Parathyroid adenoma (tissue), 2 donors: ENCODE measurements at regions not wholly inside any gene's neighbourhood (a gene's known extent, or its start where the extent isn't known, plus 50 kb on each side); places are given as distances from the start of the nearest gene placed in this dataset.

Experiments
- H2AFZ ChIP-seq: fragments of 300-600 bp; sonication (generic); one replicate; pipeline ENCODE4 v1.7.0; 2017; ENCODE audit warnings: antibody characterized with exemption, mild to moderate bottlenecking
- H3K27ac ChIP-seq: fragments of 300-600 bp; sonication (generic); one replicate; pipeline ENCODE4 v1.7.0; 2017
- H3K27me3 ChIP-seq: fragments of 300-600 bp; sonication (generic); one replicate; pipeline ENCODE4 v1.7.0; 2017; ENCODE audit warnings: low read length; ENCODE audit not compliant: control insufficient read depth, insufficient read depth
- H3K36me3 ChIP-seq: fragments of 300-600 bp; sonication (generic); one replicate; pipeline ENCODE4 v1.7.0; 2017; ENCODE audit warnings: low read length; ENCODE audit not compliant: control insufficient read depth, insufficient read depth
- H3K4me1 ChIP-seq: fragments of 300-600 bp; sonication (generic); one replicate; pipeline ENCODE4 v1.7.0; 2017; ENCODE audit warnings: control low read depth
- H3K4me2 ChIP-seq: fragments of 300-600 bp; sonication (generic); one replicate; pipeline ENCODE4 v1.7.0; 2017; ENCODE audit warnings: low read length
- H3K4me3 ChIP-seq: fragments of 300-600 bp; sonication (generic); one replicate; pipeline ENCODE4 v1.7.0; 2017; ENCODE audit warnings: low read depth, low read length
- H3K79me2 ChIP-seq: fragments of 300-600 bp; sonication (generic); one replicate; pipeline ENCODE4 v1.7.0; 2017; ENCODE audit warnings: control low read depth
- H3K9ac ChIP-seq: fragments of 300-600 bp; sonication (generic); one replicate; pipeline ENCODE4 v1.7.0; 2017; ENCODE audit warnings: mild to moderate bottlenecking
- H3K9me3 ChIP-seq: fragments of 300-600 bp; sonication (generic); one replicate; pipeline ENCODE4 v1.7.0; 2017; ENCODE audit warnings: low read length; ENCODE audit not compliant: control insufficient read depth
- CTCF ChIP-seq: fragments of 300-600 bp; sonication (generic); IDR thresholded peaks from one replicate; pipeline ENCODE4 v1.7.0; 2017; ENCODE audit warnings: antibody characterized with exemption, mild to moderate bottlenecking
- donor health status: primary hyperparathyroidism.

DNA sequence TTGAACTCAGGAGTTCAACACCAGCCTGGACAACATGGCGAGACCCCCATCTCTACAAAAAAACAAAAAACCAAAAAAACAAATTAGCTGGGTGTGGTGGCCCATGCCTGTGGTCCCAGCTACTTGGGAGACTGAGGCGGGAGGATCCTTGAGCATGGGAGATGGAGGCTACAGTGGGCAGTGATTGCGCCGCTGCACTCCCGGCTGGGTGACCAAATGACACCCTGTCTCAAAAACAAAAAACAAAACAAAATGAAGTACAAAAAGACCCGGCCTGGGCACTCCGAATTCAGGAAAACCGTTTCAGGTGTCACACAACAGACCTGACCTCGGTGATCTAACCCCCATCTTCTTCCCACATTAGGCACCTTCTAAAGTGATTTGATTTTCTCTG is 65.5 kb downstream of the INSIG1 start:
- no peaks in the 10 kb centered on the region for H3K27me3 ChIP-seq
- H3K9ac ChIP-seq, result no peak overlapping the region
- H3K4me3 ChIP-seq, result no peak overlapping the region
- no peaks in the 10 kb centered on the region for H3K4me1 ChIP-seq
- no peak overlapping the region for H2AFZ ChIP-seq
- H3K9me3 ChIP-seq, result no peaks in the 10 kb centered on the region
- no peak overlapping the region for H3K27ac ChIP-seq
- no peaks in the 10 kb centered on the region for H3K79me2 ChIP-seq
- no peak overlapping the region for H3K4me2 ChIP-seq
- no peak for TF ChIP-seq CTCF
- no peaks in the 10 kb centered on the region for H3K36me3 ChIP-seq

- no peak overlapping the region for H2AFZ ChIP-seq
- no peaks in the 10 kb centered on the region for H3K9me3 ChIP-seq
- no peak for TF ChIP-seq CTCF
- H3K27ac ChIP-seq, result no peak overlapping the region
- H3K36me3 ChIP-seq, result no peaks in the 10 kb centered on the region
- H3K4me3 ChIP-seq, result no peak overlapping the region
- H3K27me3 ChIP-seq, result no peaks in the 10 kb centered on the region
- no peaks in the 10 kb centered on the region for H3K4me1 ChIP-seq
- no peaks in the 10 kb centered on the region for H3K79me2 ChIP-seq
- no peak overlapping the region for H3K4me2 ChIP-seq
- no peak overlapping the region for H3K9ac ChIP-seq
Observed at GRCh38 chr7:155363852-155364600, 66.3 kb downstream of the INSIG1 start.

DNA sequence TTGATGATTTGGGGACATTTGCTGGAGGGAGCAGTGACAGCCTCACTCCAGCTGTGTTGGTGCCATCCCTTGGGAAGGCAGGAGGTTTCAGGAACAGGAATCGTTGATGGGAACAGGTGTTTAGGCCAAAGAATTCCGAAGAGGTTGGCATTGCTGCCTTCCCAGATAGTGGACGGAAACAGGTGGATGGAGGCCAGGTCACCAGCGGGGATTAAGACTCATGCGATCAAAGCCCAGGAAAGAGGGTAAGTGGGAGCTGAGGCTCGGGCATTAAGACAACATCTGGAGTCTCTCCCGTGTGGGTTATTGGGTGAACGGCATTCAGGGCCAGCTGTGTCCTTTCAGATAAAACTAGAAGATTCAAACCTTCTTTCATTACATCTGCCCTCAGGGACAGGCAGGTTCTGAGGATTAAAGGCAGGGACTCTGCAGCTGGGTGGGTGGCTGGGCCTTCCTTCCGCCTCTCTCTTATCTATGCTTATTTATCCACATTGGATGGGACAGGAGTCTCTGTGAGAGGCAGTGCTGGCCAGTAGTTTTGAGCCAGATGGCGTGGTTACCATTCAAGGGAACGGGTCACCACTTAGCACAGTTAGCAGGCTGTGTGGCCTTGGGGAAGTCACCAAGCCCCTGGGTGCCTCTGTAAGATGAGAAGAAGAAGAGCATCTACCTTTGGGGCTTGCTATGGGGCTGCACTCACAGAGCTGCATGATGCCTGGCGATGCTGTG is 67.6 kb downstream of the INSIG1 start:
- Histone ChIP-seq H3K79me2 (no peaks in the 10 kb centered on the region), H3K4me2 (no peak overlapping the region), H3K4me1 (no peaks in the 10 kb centered on the region), H3K27ac (no peak overlapping the region), H3K4me3 (no peak overlapping the region), H2AFZ (no peak overlapping the region), H3K9ac (no peak overlapping the region), H3K36me3 (no peaks in the 10 kb centered on the region), H3K9me3 (no peaks in the 10 kb centered on the region), H3K27me3 (no peaks in the 10 kb centered on the region)
- TF ChIP-seq CTCF, result no peak

DNA sequence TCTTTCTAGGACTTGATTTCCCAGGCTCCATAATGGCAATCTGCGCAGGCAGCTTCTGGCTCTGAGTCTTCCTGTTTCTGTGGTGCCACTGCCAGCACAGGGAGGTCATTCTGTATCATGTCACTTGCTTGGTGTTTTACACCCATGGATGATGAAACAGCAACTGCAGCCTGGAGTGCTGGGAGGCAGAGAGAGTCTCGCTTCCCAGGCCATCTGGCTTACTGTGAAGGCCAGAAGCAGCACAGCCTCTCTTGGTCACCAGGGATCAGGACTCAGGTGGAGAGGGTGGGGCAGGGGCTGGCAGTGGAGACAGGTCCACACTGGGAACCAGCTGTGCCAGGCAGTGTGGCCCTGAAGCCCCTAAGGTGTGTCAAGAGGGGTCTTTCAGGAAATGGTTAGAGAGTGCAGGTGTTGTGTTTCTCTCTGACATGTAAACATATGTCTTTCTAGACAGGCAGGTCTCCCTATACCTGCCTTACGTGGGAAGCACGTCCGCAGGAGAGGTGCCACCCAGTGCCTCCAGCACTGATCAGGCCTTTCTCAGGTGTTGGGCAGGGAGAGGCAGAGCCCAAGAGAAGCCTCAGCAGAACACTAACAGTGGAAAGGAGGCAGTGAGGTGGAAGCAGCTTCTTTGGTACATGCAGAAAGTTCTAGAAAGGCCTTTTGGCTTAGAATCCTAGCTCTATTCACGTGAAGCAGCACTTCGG is 71.4 kb downstream of the INSIG1 start:
- TF ChIP-seq CTCF, result no peak
- Histone ChIP-seq H3K4me3 (no peak overlapping the region), H2AFZ (no peak overlapping the region), H3K9ac (no peak overlapping the region), H3K4me1 (peaks cover 5% of the 10 kb centered on the region), H3K27ac (no peak overlapping the region), H3K9me3 (no peaks in the 10 kb centered on the region), H3K79me2 (no peaks in the 10 kb centered on the region), H3K4me2 (no peak overlapping the region), H3K36me3 (no peaks in the 10 kb centered on the region), H3K27me3 (peaks cover 17% of the 10 kb centered on the region)
